ENCODE measurements at regions not wholly inside any gene's neighbourhood (a gene's known extent, or its start where the extent isn't known, plus 50 kb on each side); places are given as distances from the start of the nearest gene placed in this dataset.

DNA sequence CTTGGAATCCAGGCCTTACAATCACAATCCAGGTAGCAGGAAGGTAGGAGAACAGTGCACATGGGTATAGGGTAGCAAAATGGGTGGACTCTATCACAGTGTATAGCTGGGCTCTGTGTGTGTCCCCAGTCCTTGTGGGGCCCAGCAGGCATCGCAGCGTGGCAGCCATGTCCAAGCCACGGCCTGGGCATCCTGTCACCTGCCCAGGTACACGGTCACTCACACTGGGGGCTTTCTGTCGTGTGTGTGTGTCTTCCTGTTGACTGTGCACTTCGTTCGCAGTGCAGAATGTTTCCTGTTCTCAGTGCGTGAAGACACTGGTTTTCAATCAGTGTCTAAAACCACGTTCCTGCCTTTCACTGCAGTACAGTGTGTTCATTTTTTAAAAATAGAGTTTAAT, 523.2 kb upstream of the JARID2 start:
- DNase-seq: no peak

DNA sequence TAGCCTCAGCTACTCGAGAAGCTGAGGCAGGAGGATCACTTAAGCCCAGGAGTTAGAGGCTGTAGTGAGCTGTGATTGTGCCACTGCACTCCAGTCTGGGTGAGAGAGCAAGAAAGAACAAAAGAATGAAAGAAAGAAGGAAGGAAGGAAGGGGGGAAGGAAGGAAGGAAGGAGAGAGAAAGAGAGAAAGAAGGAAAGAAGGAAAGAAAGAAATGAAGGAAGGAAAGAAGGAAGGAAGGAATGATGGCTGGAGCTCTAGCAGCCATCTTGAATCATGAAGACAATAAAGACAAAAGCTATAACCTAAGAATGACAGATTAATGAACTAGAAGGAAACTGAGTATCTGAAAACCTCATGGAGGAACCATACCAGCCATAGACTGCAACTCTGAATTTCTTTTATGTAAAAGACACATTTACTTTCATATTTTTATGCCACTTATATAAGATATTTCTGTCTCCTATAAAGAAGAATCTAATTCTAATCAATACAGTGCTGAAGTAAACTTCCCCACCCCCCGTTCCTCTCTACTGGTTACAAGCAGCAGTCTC, 522.3 kb upstream of the JARID2 start:
- DNase-seq: no peak

DNA sequence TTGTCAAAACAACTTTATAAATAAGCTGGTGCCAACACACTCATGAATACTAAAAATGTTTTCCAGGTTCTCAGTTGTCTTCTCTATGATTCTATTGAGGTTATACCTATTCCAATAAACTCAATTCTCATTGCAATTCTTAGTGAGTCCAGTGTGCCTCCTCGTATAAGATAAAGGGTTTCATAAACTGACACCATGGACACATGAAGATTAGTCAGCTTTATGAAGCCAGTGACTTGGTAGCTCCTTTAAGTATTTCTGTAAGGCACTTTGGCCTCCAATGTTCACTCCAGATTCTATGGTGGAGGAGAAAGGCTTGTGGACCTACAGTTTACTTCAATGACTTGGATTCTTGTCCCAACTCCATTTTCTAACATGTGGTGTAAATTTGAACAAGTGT, 521.3 kb upstream of the JARID2 start:
- DNase-seq: peak in 2 of 4 experiments; percentile 54 to 71

DNA sequence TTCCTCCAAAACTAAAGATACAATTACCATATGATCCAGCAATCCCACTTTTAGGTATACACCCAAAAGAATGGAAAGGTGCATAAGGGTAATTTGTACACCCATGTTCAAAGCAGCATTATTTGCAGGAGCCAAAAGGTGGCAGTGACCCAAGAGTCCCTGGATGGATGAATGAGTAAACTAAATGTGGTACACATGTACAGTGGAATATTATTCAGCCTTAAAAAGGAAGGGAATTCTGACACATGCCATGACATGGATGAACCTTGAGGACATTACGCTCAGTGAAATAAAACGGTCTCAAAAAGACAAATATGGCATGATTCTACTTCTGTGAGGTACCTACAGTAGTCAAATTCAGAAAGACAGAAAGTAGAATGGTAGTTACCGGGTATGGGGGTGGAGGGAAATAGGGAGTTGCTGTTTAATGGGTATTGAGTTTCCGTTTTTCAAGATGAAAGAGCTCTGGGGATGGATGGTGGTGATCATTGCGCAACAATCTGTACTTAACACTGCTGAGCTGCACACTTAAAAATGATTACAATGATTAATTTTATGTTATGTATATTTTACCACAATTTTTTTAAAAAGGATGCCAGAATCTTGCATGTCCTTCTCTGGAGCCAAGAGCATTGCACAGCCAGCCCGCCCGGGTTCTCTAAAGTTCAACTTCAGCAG, 518.9 kb upstream of the JARID2 start:
- DNase-seq: peak; percentile 67 to 88 (median 86)

DNA sequence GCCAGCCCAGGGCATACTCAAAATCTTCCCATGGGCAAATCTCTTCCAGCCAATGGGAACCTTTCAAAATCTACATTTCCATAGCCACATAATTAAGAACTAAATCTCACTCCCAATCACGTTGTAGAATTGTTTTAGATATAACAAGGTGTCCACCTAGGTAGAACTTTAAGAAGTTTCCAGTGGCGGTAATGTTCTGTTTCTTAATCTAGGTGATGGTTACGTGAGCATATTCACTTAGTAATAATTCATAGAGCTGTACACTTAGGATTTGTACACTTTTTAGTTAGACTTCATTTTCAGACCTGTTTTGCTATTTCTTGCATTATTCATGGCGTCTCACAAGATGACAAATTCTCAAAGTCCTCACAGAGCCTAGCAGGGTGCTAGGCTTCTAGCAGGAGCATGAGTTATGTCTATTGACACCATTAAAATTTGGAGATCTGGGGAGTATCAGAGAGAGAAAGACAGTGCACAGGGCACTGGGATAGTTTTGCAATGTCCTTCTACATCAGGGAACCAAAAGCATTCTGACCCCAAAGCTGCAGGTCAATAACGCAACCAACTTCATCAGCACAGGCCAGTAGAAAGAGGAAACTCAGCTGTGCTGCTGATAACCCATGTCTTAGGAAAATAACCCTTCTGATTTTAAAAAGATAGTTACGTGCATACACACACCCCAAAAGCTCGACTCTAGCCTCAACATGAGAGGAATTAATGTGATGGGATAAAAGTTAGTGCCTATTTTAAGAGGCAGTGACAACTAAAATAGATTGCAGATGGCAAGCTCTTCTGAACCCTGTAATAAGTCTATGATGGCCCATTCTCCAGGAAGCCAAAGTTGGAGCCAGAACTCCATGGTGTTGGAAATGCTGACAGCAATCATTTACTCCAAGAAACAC, 518.1 kb upstream of the JARID2 start:
- peak; percentile 83 to 95 (median 89) for DNase-seq

DNA sequence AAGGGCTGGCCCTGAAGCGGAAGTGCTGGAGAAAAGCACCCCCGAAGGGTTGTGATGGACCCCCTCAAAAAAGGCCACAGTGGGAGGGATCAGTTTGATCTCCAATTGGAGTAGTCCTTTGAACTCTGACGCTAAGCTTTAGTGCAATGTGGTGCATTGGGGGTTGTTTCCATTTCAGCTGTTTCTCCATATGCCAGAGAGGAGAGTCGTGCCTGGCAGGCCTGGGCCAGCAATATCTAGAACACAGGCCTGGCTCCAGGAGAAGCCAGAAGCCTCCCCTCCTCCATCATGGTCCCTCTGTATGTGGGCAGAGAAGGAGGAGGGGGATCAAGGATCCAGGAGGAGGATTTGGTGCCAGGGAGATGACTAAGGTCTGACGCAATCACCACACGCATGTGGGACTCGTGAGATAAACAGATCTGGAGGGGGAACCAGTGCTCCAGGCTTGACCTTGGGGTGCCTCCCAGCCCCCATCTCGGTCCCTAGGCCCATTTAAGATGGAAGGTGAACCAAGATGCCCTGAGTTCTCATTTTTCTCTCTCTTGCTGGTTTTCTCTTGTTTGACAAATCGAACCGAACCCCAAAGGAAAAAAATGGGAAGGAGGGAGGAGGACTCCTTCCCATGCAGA, 517.4 kb upstream of the JARID2 start:
- peak; percentile 90 to 97 (median 90) for DNase-seq

DNA sequence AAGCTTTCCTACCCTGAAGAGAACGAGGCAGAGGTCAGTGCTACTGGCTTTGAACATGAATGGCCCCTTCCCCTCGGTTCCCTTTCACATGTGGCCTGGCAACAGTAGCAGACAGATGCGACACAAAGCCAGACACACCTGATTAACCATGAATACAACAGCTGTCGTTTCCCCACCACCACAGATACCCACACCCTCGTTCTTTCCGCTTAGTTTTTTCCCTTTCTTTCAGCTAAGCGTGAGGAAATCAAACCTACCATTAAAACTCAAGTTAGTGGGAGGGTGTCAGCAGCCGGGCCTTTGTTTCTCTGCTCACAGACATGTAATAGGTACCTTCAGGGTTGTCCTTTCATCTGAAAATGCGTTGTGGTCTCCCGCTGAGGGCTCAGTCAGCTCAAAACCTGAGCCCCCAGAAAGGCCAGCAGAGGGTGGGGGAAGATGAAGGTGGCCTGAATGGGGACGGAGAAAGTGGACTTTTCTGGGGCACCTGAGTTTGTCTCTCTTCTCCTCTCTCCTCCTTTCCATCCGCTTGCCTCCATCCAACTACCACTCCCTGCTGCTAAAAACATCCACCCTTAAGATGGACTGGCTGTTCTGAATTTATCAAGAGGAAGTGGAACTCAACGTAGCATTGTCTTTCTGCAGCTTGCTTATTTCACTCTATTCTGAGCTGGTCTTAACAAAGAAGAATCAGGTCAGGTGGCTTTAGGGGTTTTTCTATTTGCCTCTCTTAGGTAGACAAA, 516.6 kb upstream of the JARID2 start:
- peak; percentile 28 to 68 (median 45) for DNase-seq

DNA sequence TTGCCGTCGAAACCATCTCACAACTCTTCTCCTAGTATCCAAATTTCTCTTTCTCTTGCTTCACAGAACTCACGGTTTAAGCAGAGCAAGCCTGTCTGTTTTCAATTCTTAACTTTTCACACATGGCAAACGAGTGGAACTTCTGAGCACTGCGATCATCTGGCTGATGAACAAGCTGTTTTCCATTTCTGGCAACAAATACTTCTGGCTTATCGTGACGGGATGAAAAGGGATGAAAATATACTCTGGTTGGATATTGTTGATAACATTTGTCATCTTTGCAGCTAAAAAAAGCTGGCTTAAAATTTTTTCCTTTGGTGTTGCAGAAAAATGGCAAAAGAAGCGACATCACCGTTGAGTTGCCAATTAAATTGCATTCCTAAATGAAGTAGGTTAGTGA, 515.2 kb upstream of the JARID2 start:
- DNase-seq: no peak

DNA sequence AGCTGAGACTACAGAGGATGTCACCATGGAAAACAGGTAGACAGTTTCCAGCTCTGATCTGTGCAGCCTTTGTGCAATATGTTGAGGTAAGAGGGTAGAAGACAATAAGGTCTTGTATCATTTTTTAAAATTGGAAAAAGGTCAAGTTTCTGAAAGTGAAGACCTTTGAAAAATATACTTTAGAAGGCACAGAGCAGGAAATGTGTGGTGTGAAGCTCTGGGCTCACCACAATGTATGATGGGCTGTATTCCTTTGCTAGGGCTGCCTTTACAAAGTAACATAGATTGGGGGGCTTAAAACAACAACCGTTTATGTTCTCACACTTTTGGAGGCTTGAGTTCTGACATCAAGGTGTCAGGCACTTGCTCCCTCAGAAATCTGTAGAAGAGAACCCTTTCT, 514.3 kb upstream of the JARID2 start:
- no peak for DNase-seq

DNA sequence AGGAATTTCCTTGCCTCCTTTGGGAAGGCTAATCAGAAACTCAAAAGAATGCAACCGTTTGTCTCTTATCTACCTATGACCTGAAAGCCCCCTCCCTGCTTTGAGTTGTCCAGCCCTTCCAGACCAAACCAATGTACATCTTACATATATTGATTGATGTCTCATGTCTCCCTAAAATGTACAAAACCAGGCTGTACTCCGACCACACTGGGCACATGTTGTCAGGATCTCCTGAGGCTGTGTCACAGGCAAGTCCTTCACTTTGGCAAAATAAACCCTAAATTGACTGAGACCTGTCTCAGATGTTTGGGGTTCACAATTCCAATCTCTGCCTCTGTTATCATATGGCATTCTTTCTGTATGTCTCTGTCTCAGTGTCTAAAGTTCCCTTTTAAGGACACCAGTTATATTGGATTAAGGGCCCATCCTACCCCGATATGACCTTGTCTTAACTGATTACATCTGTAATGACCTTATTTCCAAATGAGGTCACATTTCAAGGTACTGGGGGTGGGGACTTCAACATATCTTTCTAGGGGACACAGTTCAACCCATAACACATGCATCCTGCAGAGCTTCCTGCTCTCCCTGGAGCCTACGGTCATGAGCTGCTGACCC, 513.5 kb upstream of the JARID2 start:
- no peak for DNase-seq

DNA sequence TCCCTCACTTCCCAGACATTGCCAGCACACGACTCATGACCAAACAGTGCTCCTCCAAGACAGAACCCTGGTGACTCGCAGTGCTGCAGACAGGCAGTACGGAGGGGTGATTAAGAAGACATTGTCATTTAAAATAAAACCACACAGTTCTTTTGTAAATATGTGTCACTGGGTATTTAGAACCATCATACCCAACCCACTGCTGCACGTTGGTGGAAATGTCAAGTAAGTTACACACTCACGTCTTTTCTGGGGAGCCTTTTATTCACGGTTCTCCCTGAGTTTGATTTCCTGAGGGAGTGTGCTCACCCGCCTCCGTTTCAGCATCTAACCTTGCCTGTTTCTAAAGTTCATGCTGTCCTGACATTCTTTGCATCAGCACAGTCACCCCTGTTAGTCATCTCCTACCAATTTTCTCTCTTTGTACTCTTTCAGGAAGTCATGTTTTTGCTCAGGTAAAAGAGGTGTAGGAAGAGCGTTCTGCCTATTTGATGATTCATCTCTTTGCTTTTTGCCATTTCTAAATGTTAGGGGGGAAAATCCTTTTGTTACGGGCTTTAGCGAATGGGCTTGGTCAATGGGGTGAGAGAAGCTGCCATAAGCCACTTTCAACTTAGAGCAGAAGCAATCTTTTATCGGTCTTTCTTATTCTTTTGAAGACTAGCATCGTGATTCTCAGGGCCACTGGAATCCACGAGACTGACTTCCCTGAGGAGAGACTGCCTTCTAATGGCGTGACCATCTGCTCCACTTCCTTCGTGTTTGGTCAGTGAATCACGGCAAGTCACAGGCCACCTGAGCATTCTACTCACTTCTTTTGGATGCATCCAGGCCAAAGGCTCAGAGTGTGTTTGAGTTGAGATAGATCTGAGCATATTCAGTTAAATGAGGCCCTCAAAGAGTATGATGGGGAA, 512.8 kb upstream of the JARID2 start:
- DNase-seq: peak; percentile 81 to 97 (median 84)

DNA sequence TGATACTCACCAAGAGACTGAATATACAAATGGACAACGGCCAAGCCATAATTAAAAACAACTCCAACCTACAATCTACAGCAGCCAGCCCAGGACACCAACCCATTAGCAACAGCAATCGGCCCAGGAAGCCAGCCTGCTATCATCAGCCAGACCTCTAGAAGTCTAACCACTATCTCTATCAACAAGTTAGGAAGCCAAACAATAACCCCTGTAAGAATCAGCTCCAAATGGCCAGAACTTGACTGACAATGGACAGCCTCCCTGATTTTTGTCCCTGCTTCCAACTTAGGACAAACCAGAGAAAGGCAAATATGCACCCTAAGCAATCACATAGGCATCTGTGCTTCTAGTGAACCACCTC, 511.8 kb upstream of the JARID2 start:
- no peak for DNase-seq

DNA sequence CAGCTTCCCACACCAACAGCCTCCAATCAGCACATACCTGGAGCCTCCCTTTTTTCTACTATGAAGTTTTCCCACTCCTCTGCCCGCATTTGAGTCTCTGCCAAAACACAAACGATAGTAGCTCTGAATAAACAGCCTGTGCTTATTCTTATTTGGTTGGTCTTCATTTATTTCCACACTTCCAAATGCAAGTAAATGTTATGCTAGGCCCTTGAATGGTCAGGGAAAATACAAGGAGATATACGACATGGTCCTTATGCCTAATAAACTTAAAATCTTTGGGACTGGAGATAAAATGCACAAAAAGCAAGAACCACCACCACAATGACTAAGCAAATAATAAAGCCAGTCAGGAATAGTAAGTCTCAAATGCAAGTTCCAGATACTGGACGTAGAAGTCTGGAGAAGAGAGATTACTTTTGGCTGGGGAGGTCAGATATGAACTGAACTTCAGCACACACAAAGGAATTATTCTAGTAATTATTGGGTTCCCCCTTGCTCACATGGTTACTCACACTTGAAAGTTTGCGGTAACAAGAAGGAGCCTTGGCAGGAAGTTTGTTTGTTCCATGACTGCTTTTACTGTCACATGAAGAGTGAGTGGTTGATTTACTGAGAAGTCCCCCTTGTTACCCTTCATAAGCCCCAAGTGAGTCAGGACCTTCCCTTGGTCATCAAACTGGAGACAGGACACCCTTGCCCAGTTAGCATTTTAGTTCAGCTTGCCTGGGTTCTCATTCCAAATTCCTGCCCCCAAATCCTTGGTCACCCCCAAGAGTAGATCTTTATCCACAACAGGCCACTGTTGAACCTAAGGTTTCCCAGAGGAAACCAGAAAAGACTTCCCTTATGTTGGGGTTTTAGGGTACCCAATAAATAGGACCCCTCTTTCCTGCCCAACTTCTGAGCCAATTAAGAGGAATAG, 511.2 kb upstream of the JARID2 start:
- DNase-seq: peak; percentile 85 to 98 (median 90)

DNA sequence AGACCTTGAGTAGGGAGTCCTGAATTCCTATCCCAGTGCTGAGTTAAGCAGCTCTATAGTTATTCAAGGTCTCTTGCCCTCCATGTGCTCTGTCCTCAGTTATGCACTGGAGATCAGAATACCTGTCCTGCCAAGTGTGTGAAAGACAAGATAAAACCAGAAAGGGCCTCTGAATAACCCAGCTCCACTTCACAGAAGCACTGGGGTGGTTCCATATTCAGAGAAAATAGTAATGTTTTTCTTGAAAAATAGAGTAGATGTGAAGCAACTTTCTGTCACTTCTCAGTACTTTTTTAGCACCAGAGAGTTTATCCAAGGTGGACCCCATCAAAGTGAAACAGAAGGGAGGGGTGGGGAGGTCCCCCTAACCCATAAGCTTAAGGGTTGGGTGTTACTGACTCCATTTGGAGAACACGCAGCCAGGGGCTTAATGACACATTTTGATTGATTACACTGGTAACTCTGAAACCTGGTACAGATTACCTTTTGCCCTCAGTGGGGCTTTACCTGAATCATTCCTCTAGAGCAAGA, 509.8 kb upstream of the JARID2 start:
- no peak for DNase-seq

DNA sequence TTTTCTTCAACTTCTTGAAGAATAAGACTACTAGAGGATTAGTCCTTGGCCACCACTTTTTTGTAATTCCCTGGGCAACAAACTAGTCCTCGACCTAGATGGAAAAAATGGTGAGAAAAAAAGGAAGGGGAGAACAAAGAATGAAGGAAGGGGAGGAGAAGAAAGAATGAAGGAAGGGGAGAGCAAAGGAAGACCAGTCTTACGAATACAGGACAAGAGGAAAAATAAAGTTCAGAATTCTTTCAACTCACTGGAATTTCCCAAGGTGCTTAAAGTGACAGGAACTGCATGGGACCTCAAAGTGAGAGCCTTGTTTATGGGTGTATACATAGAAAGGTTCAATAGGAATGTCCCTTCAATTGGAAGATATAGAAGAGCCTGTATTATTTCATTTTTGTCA, 509.3 kb upstream of the JARID2 start:
- DNase-seq: no peak

DNA sequence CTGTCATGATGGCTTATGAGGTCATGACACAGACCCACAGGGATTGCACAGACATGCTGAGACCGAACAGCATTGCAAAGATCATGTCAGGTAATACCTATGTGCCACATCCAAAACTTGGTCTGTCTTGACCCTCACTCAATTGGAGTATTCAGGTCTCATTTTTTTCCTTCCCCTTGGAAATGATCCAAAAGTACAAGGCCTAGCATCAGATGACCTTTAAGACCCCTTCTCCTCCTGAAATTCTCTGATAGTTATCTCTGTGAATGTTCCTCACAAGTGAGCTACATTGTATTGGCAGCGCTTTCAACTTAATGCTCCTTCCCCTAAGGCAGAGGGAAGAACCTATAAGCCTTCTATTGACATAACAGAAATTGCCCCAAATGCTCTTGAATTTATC, 507.4 kb upstream of the JARID2 start:
- no peak for DNase-seq

DNA sequence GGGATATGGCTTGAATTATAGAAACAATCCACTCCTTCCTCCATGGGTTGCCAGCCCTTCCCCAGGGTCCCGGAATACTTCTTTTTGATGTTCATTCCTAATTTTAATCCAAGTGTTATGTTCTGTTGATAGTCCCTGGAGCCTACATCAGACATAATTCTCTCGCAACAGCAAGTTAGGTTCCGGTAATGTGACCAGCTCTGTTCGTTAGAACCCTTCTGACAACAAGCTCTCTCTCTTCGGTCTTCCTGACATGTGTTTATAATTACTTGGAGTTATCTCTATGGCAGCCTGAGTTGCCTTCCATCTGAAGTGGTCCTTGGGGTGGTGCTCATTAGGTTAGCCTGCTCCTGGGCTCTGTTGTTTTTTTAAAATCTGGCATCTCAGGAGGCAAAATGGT, 506.9 kb upstream of the JARID2 start:
- DNase-seq: peak in 3 of 4 experiments; percentile 52 to 64 (median 61)

DNA sequence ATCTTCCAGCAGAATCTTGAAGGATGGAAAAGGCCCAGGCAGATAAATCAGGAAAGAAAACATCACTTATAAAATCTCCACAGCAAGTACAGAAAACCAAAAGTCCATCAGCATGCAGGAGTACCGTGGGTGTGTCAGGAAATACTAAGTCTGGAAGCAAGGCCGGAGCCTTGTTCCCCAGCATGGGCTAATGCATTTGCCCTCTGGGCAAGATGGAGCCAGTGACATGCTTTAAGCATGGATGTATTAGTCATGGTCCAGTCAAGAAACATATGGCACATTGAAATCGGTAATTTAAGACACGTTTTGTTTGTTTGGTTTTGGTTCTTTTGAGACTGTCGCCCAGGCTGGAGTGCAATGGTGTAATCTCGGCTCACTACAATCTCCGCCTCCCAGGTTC, 506.0 kb upstream of the JARID2 start:
- no peak for DNase-seq

DNA sequence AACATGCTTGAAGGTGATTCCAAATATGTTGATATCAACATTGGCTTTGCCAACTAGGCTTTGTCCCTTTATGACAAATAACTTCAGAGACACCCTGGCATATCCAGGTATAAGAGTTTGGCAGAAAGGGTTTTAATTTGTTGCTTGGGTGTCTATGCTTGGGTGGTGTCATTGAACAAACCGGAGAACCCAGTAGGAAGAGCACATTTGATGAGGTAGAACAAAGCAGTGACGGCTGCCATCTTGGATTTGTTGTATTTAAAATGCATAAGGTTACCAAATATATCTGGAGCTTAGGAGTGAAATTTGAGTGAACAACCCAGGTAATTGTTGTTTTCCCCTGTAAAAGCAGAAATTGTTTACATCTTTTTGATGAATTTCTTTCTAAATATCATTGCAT, 503.7 kb upstream of the JARID2 start:
- no peak for DNase-seq

DNA sequence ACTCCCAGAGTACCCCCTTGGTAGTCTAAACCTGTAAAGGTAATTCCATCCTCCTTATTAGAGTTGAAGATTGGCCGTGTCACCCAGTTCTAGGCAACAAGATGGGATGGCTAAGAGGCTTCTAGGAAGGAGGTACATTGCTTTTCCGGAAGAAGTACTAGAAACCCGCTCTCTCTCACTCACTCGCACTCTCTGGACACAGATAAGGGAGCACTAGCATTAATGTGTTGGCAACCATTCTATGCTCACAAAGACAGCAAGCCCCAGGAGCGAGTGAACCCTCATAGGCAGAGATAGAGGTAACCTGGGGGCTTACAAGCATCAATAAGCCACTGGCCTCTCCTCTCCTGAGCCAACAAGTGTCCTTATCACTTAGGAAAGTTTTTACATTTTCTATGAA, 503.2 kb upstream of the JARID2 start:
- no peak for DNase-seq
